Ishikawa (cell line): ENCODE measurements at regions not wholly inside any gene's neighbourhood (a gene's known extent, or its start where the extent isn't known, plus 50 kb on each side); places are given as distances from the start of the nearest gene placed in this dataset.

Experiments
- CEBPB ChIP-seq: IDR thresholded peaks from 2 replicates; pipeline ENCODE4 v1.6.1; 2012
- CREB1 ChIP-seq: IDR thresholded peaks from 2 replicates; pipeline ENCODE4 v1.6.1; 2012; ENCODE audit warnings: low read depth
- EGR1 ChIP-seq: IDR thresholded peaks from 2 replicates; pipeline ENCODE4 v1.6.1; 2012
- EP300 ChIP-seq: IDR thresholded peaks from 2 replicates; pipeline ENCODE4 v1.6.1; 2012; ENCODE audit warnings: borderline replicate concordance
- FOXM1 ChIP-seq: IDR thresholded peaks from 2 replicates; pipeline ENCODE4 v1.6.1; 2012; ENCODE audit warnings: low read depth, borderline replicate concordance
- MAX ChIP-seq: IDR thresholded peaks from 2 replicates; pipeline ENCODE4 v1.6.1; 2012
- NFIC ChIP-seq: IDR thresholded peaks from 2 replicates; pipeline ENCODE4 v1.6.1; 2012
- RAD21 ChIP-seq: IDR thresholded peaks from 2 replicates; pipeline ENCODE4 v1.6.1; 2012; ENCODE audit warnings: low read depth
- REST ChIP-seq: IDR thresholded peaks from 2 replicates; pipeline ENCODE4 v1.6.1; 2012; ENCODE audit warnings: low read depth, mild to moderate bottlenecking
- TAF1 ChIP-seq: IDR thresholded peaks from 2 replicates; pipeline ENCODE4 v1.6.1; 2012; ENCODE audit warnings: low read depth, mild to moderate bottlenecking
- TCF12 ChIP-seq: IDR thresholded peaks from 2 replicates; pipeline ENCODE4 v1.6.1; 2012; ENCODE audit warnings: low read depth
- TEAD4 ChIP-seq: IDR thresholded peaks from 2 replicates; pipeline ENCODE4 v1.6.1; 2012
- YY1 ChIP-seq: IDR thresholded peaks from 2 replicates; pipeline ENCODE4 v1.6.1; 2012; ENCODE audit warnings: low read depth
- ZBTB7A ChIP-seq: IDR thresholded peaks from 2 replicates; pipeline ENCODE4 v1.6.1; 2012; ENCODE audit warnings: low read depth
- TF ChIP-seq, protein P1 (sequence below): IDR thresholded peaks from 2 replicates; pipeline ENCODE4 v1.6.1; 2012

- no peak for TF ChIP-seq EP300
- no peak for TF ChIP-seq RAD21
- TF ChIP-seq TAF1, result no peak
- no peak for TF ChIP-seq ZBTB7A
- no peak for TF ChIP-seq EGR1
- TF ChIP-seq CREB1, result no peak
- TF ChIP-seq TCF12, result no peak
- no peak for TF ChIP-seq NFIC
Observed at GRCh38 chr3:6771171-6771570, 89.7 kb upstream of the GRM7 start.

DNA sequence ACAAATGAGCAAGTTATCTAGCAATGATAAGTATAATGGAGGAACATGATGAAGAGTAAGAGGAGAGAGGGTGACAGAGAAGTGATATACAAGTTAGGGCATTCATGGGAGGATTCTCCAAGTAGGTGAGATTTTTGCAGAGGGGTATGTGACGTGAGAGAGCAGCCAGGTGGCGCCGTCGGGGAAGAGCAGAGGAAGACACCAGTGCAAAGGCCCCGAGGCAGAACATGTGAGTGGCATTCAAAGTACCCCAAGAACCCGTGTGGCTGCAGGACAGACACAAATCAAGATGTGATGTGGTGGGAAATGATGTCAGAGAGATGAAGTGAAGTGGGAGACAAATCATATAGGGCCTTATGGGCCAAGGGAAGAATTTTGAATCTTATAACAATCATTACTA lies 81.8 kb upstream of the GRM7 start:
- TF ChIP-seq, protein P1, sequence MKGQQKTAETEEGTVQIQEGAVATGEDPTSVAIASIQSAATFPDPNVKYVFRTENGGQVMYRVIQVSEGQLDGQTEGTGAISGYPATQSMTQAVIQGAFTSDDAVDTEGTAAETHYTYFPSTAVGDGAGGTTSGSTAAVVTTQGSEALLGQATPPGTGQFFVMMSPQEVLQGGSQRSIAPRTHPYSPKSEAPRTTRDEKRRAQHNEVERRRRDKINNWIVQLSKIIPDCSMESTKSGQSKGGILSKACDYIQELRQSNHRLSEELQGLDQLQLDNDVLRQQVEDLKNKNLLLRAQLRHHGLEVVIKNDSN, result no peak
- TF ChIP-seq CEBPB (no peak), TEAD4 (no peak), EGR1 (no peak)

DNA sequence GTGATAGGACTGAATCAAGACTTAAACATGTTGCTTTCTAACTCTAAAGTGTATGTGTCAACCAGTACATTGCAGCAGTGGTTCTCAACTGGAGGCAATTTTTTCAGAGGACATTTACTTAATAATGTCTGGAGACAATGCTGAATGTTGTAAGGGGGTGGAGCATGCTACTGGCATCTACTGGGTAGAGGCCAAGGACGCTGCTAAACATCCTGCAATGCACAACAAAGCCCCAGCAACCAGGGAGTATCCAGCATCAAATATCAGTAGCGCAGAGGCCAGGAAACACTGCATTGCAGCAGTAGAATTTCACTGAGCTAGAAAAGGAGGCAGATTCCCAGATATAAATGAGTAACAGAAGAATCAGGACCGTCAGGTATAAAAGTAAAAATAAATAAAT lies 79.8 kb upstream of the GRM7 start:
- no peak for TF ChIP-seq REST
- no peak for TF ChIP-seq MAX
- TF ChIP-seq EGR1, result no peak
- TF ChIP-seq EP300, result no peak
- TF ChIP-seq CEBPB, result no peak
- TF ChIP-seq RAD21, result no peak
- TF ChIP-seq FOXM1, result no peak
- no peak for TF ChIP-seq CREB1
- TF ChIP-seq TEAD4, result no peak
- TF ChIP-seq YY1, result no peak
- TF ChIP-seq, protein P1, result no peak
- TF ChIP-seq ZBTB7A, result no peak
- no peak for TF ChIP-seq TAF1
- no peak for TF ChIP-seq TCF12

- no peak for TF ChIP-seq REST
- no peak for TF ChIP-seq TAF1
- TF ChIP-seq, protein P1, result no peak
- no peak for TF ChIP-seq CREB1
- TF ChIP-seq ZBTB7A, result no peak
- no peak for TF ChIP-seq CEBPB
- no peak for TF ChIP-seq TCF12
- TF ChIP-seq EP300, result no peak
Observed at GRCh38 chr3:6785726-6786125, 75.2 kb upstream of the GRM7 start.

DNA sequence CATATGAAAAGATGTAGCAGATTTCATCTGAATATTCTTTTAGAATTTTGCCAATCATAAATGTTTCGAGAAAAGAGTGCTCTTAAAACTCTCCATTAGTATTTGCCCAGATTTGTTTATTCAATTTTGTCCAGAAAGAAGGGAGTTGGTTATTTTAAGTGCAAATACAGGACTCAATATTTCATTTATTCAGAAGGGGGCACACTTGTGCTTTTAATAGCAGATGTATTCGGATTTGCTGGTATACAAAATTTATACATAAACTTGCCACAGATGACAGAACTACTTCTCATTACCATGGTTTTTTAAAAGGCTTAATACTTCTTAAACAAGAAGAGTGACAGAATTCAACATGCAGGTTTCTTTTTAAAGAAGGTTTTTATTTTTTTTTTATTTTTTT lies 69.8 kb upstream of the GRM7 start:
- TF ChIP-seq TAF1, result no peak
- TF ChIP-seq EP300, result no peak
- TF ChIP-seq CEBPB, result no peak
- TF ChIP-seq NFIC, result no peak
- no peak for TF ChIP-seq ZBTB7A
- TF ChIP-seq TCF12, result no peak
- no peak for TF ChIP-seq YY1
- TF ChIP-seq RAD21, result no peak
- no peak for TF ChIP-seq TEAD4
- TF ChIP-seq EGR1, result no peak
- no peak for TF ChIP-seq CREB1
- TF ChIP-seq, protein P1, result no peak
- TF ChIP-seq REST, result no peak
